ENCODE measurements at regions not wholly inside any gene's neighbourhood (a gene's known extent, or its start where the extent isn't known, plus 50 kb on each side); places are given as distances from the start of the nearest gene placed in this dataset.

- TF ChIP-seq TCF7 (IDR thresholded peaks at IDR 0.05; ENCODE audit: borderline replicate concordance): no peak
- TF ChIP-seq TBL1XR1 (IDR thresholded peaks at IDR 0.05; ENCODE audit: low read depth, low read length): no peak
- no peak for TF ChIP-seq ETV6 (conservative IDR thresholded peaks at IDR 0.05 in 1 of 2, IDR thresholded peaks at IDR 0.05 in 1 of 2; ENCODE audit: borderline replicate concordance in 1 of 2, low read depth in 1 of 2)
- no peak for TF ChIP-seq YY1 (IDR thresholded peaks at IDR 0.05; ENCODE audit: low read depth, low read length)
- TF ChIP-seq SUZ12 (IDR thresholded peaks at IDR 0.05; ENCODE audit: unreplicated experiment): no peak
- TF ChIP-seq NFYA (IDR thresholded peaks at IDR 0.05; ENCODE audit: borderline replicate concordance, low read depth, low read length): no peak
- TF ChIP-seq ESRRA (IDR thresholded peaks at IDR 0.05; ENCODE audit: low read length): no peak
- TF ChIP-seq CTCF (IDR thresholded peaks at IDR 0.05 in 2 of 3, conservative IDR thresholded peaks at IDR 0.05 in 1 of 3; ENCODE audit: control insufficient read depth in 2 of 3, extremely low read depth in 1 of 3, insufficient read depth in 1 of 3, low read depth in 3 of 3, low read length in 3 of 3): no peak
Measured at GRCh38 chr12:77345336-77345735, 280.0 kb upstream of the E2F7 start.

Data from GM12878 (cell line).